Colonic mucosa (tissue), 4 donors: ENCODE measurements at regions not wholly inside any gene's neighbourhood (a gene's known extent, or its start where the extent isn't known, plus 50 kb on each side); places are given as distances from the start of the nearest gene placed in this dataset.

Source experiments
- DNase-seq: peaks from one replicate; pipeline ENCODE4 v3.0.0-alpha.2; 2020
- H3K27ac ChIP-seq: fragments of 200-600 bp; one replicate; pipeline ENCODE4 v1.8.0; 2021
- H3K27me3 ChIP-seq: fragments of 200-600 bp; one replicate; pipeline ENCODE4 v1.8.0; 2021
- H3K36me3 ChIP-seq: fragments of 200-600 bp; one replicate; pipeline ENCODE4 v1.8.0; 2021
- H3K4me1 ChIP-seq: fragments of 200-600 bp; one replicate; pipeline ENCODE4 v1.8.0; 2021; ENCODE audit warnings: mild to moderate bottlenecking
- H3K4me3 ChIP-seq: fragments of 200-600 bp; one replicate; pipeline ENCODE4 v1.8.0; 2021
- H3K9ac ChIP-seq, 2 donors: one replicate each; pipeline ENCODE4 v1.7.0; 2013; ENCODE audit warnings: control low read depth in 2 of 2, low read depth in 2 of 2, low read length in 2 of 2
- H3K9me3 ChIP-seq: fragments of 200-600 bp; one replicate; pipeline ENCODE4 v1.8.0; 2021
- intact Hi-C: fragments of 100-400 bp; cut with DNase I; formaldehyde crosslinking; loops from one replicate; pipeline ENCODE4 v1.14.1; 2022
- TF ChIP-seq, protein P1 (sequence below): fragments of 200-600 bp; IDR thresholded peaks from one replicate; pipeline ENCODE4 v1.8.0; 2022; ENCODE audit warnings: antibody characterized with exemption, mild to moderate bottlenecking
- donor health status: healthy.
- donor health status: DM: no; HTN: no; CAD: no.
- donor health status: DM: no; HTN: no; CAD: no.

- Histone ChIP-seq H3K4me3 (no peak overlapping the region), H3K9me3 (no peaks in the 10 kb centered on the region), H3K9ac (no peak overlapping the region), H3K4me1 (no peaks in the 10 kb centered on the region), H3K36me3 (no peaks in the 10 kb centered on the region), H3K27ac (no peak overlapping the region), H3K27me3 (no peaks in the 10 kb centered on the region)
- intact Hi-C loops = no loop called here
- no peak for DNase-seq
- TF ChIP-seq, protein P1, sequence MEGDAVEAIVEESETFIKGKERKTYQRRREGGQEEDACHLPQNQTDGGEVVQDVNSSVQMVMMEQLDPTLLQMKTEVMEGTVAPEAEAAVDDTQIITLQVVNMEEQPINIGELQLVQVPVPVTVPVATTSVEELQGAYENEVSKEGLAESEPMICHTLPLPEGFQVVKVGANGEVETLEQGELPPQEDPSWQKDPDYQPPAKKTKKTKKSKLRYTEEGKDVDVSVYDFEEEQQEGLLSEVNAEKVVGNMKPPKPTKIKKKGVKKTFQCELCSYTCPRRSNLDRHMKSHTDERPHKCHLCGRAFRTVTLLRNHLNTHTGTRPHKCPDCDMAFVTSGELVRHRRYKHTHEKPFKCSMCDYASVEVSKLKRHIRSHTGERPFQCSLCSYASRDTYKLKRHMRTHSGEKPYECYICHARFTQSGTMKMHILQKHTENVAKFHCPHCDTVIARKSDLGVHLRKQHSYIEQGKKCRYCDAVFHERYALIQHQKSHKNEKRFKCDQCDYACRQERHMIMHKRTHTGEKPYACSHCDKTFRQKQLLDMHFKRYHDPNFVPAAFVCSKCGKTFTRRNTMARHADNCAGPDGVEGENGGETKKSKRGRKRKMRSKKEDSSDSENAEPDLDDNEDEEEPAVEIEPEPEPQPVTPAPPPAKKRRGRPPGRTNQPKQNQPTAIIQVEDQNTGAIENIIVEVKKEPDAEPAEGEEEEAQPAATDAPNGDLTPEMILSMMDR = no peak
Observed at GRCh38 chr1:87739704-87740103, 411.0 kb downstream of the LMO4 start.

- TF ChIP-seq, protein P1 = no peak
- DNase-seq = no peak
- Histone ChIP-seq H3K4me3 (no peak overlapping the region), H3K27me3 (no peaks in the 10 kb centered on the region), H3K9ac (no peak overlapping the region), H3K36me3 (no peaks in the 10 kb centered on the region), H3K4me1 (no peaks in the 10 kb centered on the region), H3K27ac (no peak overlapping the region), H3K9me3 (no peaks in the 10 kb centered on the region)
- intact Hi-C loops = no loop called here
Observed at GRCh38 chr1:87743256-87743655, 414.6 kb downstream of the LMO4 start.

GRCh38 chr1:87744056-87744455, 415.4 kb downstream of the LMO4 start:
- Histone ChIP-seq H3K27me3 (no peaks in the 10 kb centered on the region), H3K4me3 (no peak overlapping the region), H3K27ac (no peak overlapping the region), H3K9ac (no peak overlapping the region), H3K36me3 (no peaks in the 10 kb centered on the region), H3K9me3 (no peaks in the 10 kb centered on the region), H3K4me1 (no peaks in the 10 kb centered on the region)
- DNase-seq = no peak
- TF ChIP-seq, protein P1 = no peak
- intact Hi-C loops = no loop called here

GRCh38 chr1:87744763-87745162, 416.1 kb downstream of the LMO4 start:
- Histone ChIP-seq H3K36me3 (no peaks in the 10 kb centered on the region), H3K4me1 (no peaks in the 10 kb centered on the region), H3K9me3 (no peaks in the 10 kb centered on the region), H3K27me3 (no peaks in the 10 kb centered on the region), H3K9ac (no peak overlapping the region), H3K27ac (no peak overlapping the region), H3K4me3 (no peak overlapping the region)
- TF ChIP-seq, protein P1 = no peak
- no peak for DNase-seq
- intact Hi-C loops = no loop called here

DNA sequence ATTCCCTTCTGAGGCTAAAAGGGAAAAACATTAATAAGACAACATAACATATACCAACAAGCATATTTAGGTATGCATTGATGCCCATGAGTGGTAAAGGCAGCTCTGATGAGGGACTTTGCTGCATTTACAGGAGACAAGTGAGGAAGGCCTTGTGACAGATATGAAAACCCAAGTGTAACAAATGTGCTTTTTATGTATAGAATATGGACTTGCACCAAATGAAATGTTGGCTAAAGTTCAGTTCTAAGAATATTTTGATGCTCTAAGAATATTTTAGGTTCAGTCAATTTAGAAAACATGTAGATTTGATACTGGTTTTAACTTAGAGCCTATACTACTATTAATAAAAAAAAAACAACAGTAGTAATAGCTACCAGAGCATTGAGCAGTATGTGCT, 424.7 kb downstream of the LMO4 start:
- DNase-seq = no peak
- TF ChIP-seq, protein P1 = no peak
- Histone ChIP-seq H3K4me3 (no peak overlapping the region), H3K36me3 (no peaks in the 10 kb centered on the region), H3K27me3 (no peaks in the 10 kb centered on the region), H3K4me1 (no peaks in the 10 kb centered on the region), H3K9ac (no peak overlapping the region), H3K9me3 (no peaks in the 10 kb centered on the region), H3K27ac (no peak overlapping the region)
- intact Hi-C loops = no loop called here

- no peak overlapping the region for H3K27ac ChIP-seq
- H3K9me3 ChIP-seq = no peaks in the 10 kb centered on the region
- no peak for DNase-seq
- H3K9ac ChIP-seq = no peak overlapping the region
- TF ChIP-seq, protein P1 = no peak
- H3K4me1 ChIP-seq = no peaks in the 10 kb centered on the region
- H3K36me3 ChIP-seq = no peaks in the 10 kb centered on the region
- intact Hi-C loops = no loop called here
- no peaks in the 10 kb centered on the region for H3K27me3 ChIP-seq
- H3K4me3 ChIP-seq = no peak overlapping the region
Observed at GRCh38 chr1:87754139-87754538, 425.5 kb downstream of the LMO4 start.
